GM19351 (cell line): ENCODE measurements at regions not wholly inside any gene's neighbourhood (a gene's known extent, or its start where the extent isn't known, plus 50 kb on each side); places are given as distances from the start of the nearest gene placed in this dataset.

Source experiments
- ATAC-seq: cut with Tn5 transposase; IDR thresholded peaks from one replicate; pipeline ENCODE4 v1.9.1; 2021; ENCODE audit warnings: mild to moderate bottlenecking, moderate library complexity; ENCODE audit not compliant: unreplicated experiment

GRCh38 chr5:171578829-171579491 is 159.5 kb downstream of the FGF18 start:
- ATAC-seq: no peak

DNA sequence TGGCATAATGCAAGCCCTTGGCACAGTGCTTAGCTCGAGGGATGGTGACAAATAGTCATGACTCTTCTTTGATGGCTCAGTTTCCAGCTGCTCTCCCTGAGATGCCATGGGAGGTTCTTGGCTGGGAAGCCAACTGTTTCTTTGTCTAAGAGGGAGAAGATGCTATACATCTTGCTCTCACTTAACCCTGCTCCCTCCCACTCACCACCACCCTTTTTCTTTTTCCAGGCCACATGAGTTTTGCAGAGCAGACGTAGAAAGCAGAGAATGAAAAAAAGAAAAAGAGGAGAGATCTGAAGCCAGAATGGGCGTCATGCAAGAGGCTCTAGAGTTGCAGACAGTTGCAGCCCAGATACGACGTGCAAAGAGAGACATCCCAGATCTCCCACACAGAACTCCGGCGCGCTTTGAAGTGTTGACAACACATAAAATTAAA is 160.5 kb downstream of the FGF18 start:
- ATAC-seq: no peak

DNA sequence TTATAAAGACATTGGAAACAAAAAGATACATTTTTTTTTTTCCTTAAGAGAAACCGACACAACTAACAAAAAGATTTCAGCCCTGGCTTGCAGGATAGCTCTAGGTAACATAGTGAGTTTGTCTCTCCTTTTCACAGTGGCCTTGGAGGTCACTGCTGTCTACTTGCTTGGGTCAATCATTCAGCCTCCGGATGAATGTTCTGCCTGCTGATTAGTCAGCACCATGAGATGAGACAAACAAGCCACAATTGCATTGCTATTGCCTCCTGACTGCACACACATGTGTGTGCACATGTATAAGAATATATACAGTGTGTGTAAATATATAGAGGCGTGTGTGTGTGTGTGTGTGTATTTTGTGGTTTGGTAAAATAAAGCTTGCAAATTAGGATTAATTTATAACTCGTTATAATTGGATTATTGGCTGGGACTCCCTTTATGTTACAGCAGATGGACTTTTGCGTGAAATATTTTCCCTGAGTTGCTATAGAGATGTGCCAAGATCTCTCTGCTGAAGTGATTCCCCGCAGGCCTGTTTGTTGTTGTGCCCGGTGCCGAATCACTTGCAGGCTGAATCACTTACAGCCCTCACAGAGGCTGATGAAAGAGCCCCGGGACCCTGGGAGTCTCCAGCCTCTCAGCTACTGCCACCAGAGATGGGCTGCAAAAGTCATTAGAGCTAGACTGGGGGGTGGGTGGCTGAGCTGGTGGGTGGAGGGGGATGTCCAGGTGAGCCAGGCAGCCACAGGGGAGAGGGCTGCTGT is 161.2 kb downstream of the FGF18 start:
- ATAC-seq: no peak

GRCh38 chr5:171581781-171582180 is 162.3 kb downstream of the FGF18 start:
- ATAC-seq: no peak

DNA sequence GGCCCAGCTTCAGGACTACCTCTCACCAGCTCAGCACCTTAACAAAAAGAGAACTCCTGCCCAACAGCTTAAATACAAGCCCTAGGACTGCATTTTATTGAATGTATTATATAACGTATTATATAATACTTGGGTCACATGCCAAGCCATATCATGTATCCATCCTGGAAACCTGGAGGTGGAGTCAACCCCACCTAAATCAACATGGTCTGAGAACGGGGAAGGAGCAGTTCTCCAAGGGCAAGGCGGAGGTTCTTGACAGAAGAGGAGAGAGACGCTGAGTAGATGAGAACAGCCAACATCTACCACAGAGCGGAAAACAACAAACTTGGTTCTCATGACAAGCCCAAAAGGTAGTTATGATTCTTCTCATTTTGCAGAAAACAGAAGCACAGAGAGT is 163.4 kb downstream of the FGF18 start:
- ATAC-seq: no peak

GRCh38 chr5:171585981-171586380 is 166.5 kb downstream of the FGF18 start:
- no peak for ATAC-seq

DNA sequence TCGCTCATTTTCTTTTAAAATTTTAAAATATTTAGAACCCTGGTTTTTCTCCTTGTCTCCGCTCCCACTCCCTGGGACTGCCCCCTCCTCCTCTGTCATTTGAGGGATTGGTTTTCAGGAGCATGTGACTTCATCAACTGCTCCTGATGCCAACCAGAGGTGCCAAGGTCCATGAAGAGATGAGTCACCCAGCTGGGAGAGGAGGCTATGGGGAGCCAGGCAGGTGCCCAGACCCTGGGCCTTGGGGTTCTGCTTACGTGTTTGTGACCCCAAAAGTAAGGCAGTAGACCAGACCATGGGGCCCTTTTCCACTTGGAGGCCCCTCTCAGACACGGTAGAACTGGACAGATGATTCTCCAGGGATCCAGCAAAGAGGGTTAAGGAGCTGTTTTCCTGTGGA is 167.0 kb downstream of the FGF18 start:
- ATAC-seq: no peak

DNA sequence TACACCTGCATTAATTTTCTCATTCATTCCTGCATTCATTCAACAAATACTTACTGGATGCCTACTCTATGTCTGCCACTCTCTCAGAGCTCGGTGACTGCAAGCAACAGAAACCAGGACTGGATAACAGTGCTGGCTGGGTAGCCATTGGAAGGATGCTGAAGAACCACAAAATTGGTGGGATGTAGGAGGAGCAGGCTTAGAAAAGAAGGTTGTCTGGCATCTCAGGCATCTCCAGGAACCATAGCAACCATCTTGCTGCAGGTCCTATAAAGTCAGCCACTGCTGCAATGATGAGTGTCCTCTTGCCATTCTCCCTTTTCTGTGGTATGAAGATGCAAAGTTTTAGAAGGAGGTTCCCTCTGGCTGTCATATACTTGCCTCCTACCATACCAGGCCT is 168.6 kb downstream of the FGF18 start:
- no peak for ATAC-seq

GRCh38 chr5:171588790-171589189 is 169.3 kb downstream of the FGF18 start:
- ATAC-seq: no peak

- ATAC-seq: no peak
Observed at GRCh38 chr5:171589461-171589860, 170.0 kb downstream of the FGF18 start.

GRCh38 chr5:171592076-171592475 is 172.6 kb downstream of the FGF18 start:
- ATAC-seq: no peak

- ATAC-seq: no peak
Observed at GRCh38 chr5:171592736-171593135, 173.3 kb downstream of the FGF18 start.

- ATAC-seq: no peak
Observed at GRCh38 chr5:171593401-171593800, 174.0 kb downstream of the FGF18 start.

DNA sequence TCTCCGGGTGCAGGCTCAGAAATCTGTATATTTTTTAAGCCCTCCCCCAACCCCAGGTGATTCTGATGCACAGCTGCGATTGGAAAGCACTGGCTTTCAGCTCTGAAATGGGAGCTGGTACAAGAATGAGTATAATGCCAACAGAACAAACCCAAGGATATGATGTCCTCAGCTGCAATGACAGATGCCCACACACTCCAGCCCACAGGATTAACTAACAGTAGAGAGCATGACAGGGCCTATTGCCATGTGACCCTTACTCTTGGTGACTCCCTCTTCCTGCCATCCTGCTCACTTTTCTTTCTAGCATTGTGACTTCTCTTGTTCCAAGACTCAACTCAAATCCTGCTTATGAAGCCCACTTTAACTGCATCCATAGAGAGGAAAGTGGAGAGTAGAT is 174.5 kb downstream of the FGF18 start:
- ATAC-seq: no peak

DNA sequence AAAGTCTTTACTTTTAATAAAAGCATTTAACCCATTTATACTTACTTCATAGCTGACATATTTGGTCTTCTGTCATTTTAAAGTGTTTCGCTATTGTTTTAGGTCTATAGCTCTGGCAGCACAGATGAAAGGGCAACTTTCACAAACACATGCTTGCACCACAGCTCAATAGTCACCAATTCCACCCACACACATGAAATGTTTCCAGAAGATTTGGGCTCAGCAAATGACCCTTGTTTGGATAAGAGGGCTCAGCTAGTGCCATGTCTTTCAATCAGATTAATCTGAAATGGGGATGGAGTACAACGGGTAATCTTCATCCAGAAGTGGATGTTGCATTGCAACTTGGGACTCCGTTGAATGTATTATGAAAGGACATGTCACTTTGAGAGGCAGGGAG is 176.0 kb downstream of the FGF18 start:
- ATAC-seq: no peak

GRCh38 chr5:171595801-171596231 is 176.4 kb downstream of the FGF18 start:
- ATAC-seq: peak; percentile 83

- ATAC-seq: no peak
Observed at GRCh38 chr5:171596391-171596878, 177.0 kb downstream of the FGF18 start.

- no peak for ATAC-seq
Observed at GRCh38 chr5:171597946-171598640, 178.6 kb downstream of the FGF18 start.

- no peak for ATAC-seq
Observed at GRCh38 chr5:171598641-171599152, 179.2 kb downstream of the FGF18 start.

GRCh38 chr5:171599411-171599810 is 180.0 kb downstream of the FGF18 start:
- ATAC-seq: no peak

DNA sequence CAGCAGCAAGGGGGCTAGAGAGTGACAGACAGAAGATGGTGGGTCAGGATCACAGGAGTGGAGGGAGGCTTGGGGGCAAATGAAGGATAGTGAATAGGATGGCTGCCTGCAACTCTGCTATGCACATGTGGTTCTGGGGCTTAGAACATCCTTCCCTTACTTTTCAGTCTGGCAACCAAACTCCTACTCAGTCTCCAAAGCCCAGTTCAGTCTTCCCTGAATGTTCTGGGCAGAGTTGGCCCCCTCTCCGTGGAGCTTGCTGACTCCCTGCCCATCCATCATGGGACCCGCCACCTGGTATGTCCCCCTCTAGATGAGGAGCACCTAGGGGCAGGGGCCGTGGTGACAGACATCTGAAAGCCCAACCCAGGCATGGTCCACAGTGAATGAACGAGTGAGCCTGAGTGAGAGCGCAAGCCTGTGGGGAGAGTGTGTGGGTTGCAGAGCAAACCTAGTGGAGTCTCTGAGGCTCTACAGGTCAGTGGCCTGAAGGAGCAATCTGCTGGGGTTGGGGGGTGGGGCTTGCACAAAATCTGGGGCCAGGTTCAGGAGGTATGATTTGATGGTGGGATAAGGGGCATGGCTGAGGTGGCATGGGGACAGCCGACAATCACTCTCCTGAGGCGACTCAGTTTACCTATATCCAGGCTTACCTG is 180.6 kb downstream of the FGF18 start:
- no peak for ATAC-seq
